22Rv1 (cell line): ENCODE measurements at regions not wholly inside any gene's neighbourhood (a gene's known extent, or its start where the extent isn't known, plus 50 kb on each side); places are given as distances from the start of the nearest gene placed in this dataset.
A peak's percentile ranks its signal among the peaks of the same experiment; 100 is the strongest.

ENCODE experiments used
- ZFX ChIP-seq: fragments of 450-650 bp; IDR thresholded peaks from 2 replicates; pipeline ENCODE4 v1.6.1; 2017; ENCODE audit warnings: antibody characterized with exemption, borderline replicate concordance
- TF ChIP-seq, protein P1 (sequence below): fragments of 450-650 bp; IDR thresholded peaks from 2 replicates; pipeline ENCODE4 v1.5.1; 2017; ENCODE audit warnings: mild to moderate bottlenecking

DNA sequence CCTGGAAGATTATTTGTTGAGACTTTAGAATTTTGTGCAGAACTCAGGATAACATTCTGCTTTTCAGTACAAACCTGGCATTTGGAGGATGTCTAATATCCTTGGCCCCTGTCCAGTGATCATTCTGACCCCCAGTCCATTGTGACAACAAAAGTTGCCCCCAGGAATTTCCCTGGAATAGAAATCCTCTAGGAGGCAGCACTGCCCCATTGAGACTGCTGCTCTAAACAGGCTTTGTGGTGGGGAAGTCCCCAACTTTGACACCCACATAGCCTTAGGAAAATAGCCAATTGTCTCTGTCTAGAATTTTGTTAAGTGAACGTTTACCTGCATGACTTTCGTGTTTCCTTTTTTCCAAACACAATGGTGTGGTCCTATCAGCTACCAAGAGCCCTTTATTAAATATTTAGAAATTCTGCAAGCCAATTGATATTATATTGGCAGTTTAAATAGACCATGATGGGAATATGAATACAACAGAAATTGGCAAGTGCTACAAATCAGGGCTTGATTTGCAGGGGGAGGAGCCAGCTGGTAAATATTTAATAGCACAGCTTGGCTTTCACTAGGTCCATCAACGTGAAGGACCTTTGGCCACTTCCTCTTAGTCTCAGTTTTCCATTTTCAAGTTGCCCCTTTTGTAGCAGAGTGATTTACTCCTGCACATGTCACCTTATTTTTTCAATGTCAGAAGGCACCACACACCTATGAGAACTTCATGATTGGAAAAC lies 451.7 kb downstream of the EFNB2 start:
- TF ChIP-seq, protein P1, sequence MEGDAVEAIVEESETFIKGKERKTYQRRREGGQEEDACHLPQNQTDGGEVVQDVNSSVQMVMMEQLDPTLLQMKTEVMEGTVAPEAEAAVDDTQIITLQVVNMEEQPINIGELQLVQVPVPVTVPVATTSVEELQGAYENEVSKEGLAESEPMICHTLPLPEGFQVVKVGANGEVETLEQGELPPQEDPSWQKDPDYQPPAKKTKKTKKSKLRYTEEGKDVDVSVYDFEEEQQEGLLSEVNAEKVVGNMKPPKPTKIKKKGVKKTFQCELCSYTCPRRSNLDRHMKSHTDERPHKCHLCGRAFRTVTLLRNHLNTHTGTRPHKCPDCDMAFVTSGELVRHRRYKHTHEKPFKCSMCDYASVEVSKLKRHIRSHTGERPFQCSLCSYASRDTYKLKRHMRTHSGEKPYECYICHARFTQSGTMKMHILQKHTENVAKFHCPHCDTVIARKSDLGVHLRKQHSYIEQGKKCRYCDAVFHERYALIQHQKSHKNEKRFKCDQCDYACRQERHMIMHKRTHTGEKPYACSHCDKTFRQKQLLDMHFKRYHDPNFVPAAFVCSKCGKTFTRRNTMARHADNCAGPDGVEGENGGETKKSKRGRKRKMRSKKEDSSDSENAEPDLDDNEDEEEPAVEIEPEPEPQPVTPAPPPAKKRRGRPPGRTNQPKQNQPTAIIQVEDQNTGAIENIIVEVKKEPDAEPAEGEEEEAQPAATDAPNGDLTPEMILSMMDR, result peak; percentile 29
- TF ChIP-seq ZFX, result no peak
